Activated CD8-positive, alpha-beta memory T cell treated with anti-CD3 and anti-CD28 coated beads for 48 hours (primary cell): ENCODE measurements at regions not wholly inside any gene's neighbourhood (a gene's known extent, or its start where the extent isn't known, plus 50 kb on each side); places are given as distances from the start of the nearest gene placed in this dataset.

Experiments
- DNase-seq, 3 experiments: peaks; one replicate each; pipeline ENCODE4 v3.0.0-alpha.2; 2020; ENCODE audit warnings: low read depth in 2 of 3, low spot score in 2 of 3

DNA sequence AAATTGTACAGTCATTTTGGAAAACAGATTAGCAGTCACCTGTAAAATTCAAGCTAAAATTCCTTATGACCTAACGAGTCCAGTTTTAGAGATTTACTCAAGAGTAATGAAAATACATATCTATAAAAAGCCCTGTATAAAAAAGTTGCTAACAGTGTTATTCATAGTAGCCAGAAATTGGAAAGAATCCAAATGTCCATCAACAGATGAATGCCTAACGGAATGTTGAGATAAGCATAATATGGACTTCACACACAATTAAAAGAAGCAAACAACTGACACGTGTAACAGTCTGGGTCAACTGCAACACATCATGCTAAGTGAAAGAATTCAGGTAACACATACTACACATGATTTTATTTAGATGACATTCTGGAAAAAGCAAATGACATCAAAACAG is 584.8 kb upstream of the AGA start:
- DNase-seq = no peak

- DNase-seq = no peak
These were observed 585.6 kb upstream of the AGA start for GRCh38 chr4:178027796-178028195.

DNA sequence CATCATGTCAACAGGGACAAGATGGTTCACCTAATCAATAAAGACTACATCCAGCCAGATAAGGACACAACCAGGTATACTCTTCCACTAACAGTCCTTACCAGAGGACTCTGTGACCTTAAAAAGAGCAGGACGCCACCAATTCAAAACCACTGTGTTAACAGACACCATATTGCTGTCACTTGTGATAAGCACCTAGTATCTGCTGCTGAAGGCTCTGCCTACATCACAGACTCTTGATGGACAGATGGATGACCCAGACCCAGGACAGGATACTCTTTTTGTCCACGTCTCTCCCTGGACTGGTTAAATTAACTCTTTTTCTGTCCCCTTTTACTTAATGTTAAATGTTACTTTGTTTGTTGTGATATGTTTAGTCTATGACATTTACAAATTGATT is 586.2 kb upstream of the AGA start:
- DNase-seq = no peak

GRCh38 chr4:178037459-178038214 is 595.4 kb upstream of the AGA start:
- no peak for DNase-seq

- no peak for DNase-seq
These were observed 614.8 kb upstream of the AGA start for GRCh38 chr4:178056996-178057395.

- DNase-seq = no peak
These were observed 621.3 kb upstream of the AGA start for GRCh38 chr4:178063568-178063967.

DNA sequence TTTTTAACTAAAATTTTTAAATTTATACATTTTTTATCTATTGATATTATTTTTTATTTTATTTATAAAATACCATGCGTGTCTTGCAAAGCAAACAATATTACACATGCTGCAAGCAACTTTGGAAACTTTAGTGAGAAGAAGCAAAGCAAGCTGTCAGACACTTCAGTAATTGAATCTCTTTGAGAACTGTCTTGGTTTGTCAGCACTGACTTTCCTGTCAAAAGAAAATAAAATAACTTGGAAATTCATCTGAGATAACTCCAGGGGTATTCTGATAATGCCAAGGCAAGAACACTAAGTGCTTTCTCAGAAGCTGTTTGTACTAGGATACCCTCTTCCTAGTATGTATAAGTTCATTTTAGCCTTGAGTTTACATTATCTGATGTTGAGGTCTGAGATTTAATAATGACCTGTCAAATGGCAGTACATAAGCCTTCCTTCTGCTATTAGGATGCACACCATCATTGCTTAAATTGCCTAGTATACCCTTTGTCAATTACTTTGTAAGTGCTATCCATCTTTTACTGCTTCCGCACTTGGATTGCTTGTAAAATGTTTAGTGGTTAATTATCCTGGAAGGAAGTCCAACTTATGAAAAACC is 624.2 kb upstream of the AGA start:
- DNase-seq = no peak

DNA sequence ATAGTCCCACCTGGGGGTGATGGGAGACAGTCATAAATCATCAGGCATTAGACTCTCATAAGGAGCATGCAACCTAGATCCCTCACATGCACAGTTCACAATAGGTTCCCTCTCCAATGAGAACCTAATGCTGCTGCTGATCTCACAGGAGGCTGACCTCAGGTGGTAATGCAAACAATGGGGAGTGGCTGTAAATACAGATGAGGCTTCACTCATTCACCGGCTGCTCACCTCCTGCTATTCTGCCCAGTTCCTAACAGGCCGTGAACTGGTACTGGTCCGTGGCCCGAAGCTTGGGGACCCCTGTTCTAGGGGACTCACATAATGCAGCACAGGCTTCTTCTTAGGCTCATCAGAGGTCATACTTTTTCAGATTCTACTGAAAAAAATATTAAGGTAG is 625.9 kb upstream of the AGA start:
- no peak for DNase-seq

GRCh38 chr4:178070163-178070562 is 627.9 kb upstream of the AGA start:
- no peak for DNase-seq

- no peak for DNase-seq
These were observed 638.1 kb upstream of the AGA start for GRCh38 chr4:178080312-178080711.

GRCh38 chr4:178081176-178081575 is 638.9 kb upstream of the AGA start:
- DNase-seq = no peak

GRCh38 chr4:178081896-178082295 is 639.7 kb upstream of the AGA start:
- no peak for DNase-seq

DNA sequence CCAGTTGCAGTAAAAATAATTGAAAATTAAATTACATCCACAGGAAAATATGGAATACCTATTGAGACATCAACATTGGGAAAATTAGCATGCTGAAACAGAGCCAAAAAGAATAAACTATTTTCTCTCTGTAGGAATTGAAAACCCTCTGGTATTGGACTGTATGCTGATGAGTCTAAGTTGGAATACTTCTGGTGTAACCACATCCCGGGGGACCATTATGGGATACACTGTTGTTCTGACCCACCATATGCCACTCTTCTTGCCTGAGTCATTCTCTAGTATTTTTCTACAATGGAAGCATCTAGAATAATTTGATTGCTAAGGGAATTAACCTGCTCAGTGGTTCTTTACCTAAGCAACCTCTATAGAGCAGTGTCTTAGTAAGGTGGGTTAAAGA is 640.7 kb upstream of the AGA start:
- DNase-seq = no peak

- no peak for DNase-seq
These were observed 641.7 kb upstream of the AGA start for GRCh38 chr4:178083968-178084367.

DNA sequence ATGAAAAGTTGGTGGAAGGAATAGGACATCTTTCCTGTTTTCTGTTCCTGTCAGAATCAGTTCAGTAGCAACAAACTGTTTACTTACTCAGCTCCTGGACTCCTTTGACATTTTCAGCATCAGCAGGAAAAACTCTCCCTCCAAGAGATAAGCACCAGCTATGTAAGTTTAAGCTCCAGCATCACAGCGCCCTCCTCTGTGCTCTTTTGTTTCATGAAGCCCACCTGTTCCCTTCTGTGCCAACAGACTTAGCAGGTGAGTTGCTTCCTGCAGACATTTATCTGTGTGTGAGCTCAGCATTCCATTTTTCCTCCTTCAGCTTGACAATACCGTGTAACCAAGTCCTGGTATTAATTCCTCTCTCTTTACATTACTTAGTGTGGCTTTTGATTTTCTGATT is 644.1 kb upstream of the AGA start:
- no peak for DNase-seq

DNA sequence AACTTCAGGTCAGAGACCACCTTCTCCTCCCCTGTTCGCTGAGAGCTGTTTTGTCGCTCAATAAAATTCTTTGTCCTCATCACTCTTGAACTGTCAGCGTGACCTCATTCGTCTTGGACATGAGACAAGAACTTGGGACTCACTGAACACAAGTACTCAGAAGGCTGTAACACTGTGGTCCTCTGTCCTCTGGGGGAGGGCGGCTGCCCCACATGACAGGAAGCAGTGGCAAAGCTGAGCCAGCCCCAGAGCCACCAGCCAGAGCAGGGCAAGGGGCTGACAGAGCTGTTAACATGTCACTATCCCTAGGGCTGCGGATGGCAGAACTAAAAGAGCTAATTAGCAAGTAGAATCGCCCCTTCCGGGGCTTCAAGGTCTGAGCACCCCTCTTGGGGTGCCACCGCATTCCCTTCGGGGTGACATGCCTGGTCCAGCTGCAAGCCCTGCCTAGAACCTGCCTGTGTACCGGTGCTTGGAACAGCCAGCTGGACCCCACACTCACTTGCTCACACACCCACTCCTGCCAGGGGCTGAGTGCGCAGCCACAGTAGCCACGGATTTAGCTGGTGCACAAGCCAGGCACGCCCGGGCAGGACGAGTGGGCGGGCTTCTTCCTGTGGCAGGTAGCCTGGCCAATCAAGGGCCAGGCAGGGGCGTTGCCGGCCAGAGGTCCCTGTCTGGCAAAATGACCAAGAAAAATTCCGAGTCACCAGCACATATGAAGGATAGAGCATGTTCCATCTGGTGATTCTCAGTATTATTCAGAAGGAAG is 648.6 kb upstream of the AGA start:
- no peak for DNase-seq

DNA sequence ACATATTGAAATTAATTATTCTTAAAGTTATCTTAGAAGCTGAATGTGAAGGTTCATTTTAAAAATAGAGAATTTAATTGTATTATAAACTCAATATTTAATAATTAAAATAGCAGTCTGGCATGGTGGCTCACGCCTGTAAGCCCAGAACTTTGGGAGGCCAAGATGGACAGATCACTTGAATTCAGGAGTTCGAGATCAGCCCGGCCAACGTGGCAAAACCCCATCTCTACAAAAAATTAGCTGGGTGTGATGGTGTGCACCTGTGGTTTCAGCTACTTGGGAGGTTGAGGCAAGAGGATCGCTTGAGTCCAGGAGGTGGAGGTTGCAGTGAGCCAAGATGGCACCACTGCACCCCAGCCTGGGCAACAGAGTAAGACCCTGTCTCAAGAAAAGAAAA is 659.9 kb upstream of the AGA start:
- no peak for DNase-seq

DNA sequence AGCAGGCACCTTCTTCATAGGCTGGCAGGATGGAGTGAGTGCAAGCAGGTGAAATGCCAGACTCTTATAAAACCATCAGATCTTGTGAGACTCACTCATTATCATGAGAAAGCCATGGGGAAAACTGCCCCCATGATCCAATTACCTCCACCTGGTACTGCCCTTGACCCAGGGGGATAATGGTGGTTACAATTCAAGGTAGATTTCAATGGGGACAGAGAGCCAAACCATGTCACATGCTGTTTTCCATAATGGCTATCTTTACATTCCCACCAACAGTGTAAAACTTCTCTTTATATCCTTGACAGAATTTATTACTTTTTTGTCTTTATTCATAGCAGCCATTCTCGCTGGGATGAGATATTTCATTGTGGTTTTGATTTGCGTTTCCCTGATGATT is 663.0 kb upstream of the AGA start:
- DNase-seq = no peak

DNA sequence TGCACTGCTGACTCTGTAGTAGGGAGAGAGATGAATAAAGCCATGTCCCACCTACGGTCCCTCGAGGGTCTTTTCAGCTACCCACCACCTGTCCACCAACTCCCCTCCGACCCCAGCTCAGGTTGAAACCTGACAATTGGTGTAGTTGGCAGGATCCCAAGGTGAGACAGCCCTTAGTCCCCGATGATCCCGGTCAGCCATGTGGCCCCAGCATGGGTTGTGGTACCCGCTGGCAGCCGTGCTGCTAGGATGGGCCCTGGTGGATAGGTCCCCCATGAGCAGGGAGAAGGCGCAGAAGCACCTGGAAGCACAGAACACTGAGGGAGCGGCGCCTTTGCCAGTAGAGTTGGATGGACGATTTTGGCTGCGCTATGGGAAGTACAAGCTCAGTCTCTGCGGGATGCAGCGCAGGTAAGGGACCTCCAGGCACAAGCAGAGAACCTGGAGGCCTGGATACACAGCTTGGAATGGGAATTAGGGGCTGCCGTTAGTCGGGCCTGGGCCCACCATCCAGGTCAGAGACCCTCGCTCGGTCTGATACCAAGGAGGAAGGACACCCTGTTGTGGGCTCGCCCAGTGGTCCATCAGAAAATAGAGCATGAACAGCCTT is 694.6 kb upstream of the AGA start:
- DNase-seq = no peak

DNA sequence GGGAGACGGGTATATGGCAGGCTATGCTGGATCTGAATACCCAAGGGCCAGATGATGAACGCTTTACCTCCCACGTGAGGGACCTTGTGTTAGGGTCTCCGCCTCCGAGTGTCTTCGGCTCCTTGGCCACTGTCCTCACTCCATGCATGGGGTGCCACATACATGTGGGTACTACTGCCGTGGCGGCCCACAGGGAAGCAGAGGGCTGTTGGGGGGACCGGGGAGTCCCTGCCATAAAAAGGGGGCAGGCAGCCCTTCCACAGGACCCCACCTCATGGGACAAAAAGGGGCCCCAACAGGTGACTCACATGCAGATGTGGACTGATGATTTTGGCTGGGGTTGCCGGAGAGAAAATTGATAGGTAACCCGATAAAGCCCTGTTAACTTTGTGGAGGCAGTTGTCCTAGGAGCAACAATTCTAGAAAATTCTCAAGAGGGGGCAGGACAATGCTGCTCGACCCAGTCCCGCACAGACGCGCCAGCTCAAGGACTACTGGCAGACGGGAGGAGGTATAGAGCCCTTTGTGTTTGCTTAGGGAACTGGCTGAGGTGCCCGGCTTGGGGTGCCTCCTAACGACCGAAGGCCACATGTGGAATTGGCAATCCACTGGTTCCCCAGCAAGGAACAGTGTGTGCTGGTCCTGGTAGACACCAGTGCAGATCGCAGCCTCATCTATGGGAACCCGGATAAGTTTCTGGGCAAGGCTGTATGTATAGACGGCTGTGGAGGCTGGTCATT is 695.7 kb upstream of the AGA start:
- no peak for DNase-seq

- DNase-seq = no peak
These were observed 696.3 kb upstream of the AGA start for GRCh38 chr4:178138491-178138890.
